Transverse colon (tissue), 4 donors: ENCODE measurements at regions not wholly inside any gene's neighbourhood (a gene's known extent, or its start where the extent isn't known, plus 50 kb on each side); places are given as distances from the start of the nearest gene placed in this dataset.

Experiments
- DNase-seq: peaks from one replicate; pipeline ENCODE4 v3.0.0-alpha.2; 2019
- H3K27ac ChIP-seq, 4 donors: fragments of 200-600 bp; sonication (generic); 2 replicates each; pipeline ENCODE4 v1.5.1; 2016 to 2018; ENCODE audit warnings: inconsistent platforms in 4 of 4
- H3K27me3 ChIP-seq: fragments of 200-600 bp; sonication (generic); 2 replicates; pipeline ENCODE4 v1.5.1; 2017; ENCODE audit warnings: inconsistent platforms
- H3K36me3 ChIP-seq, 4 donors: fragments of 200-600 bp; sonication (generic); 2 replicates each; pipeline ENCODE4 v1.5.1; 2017 to 2019; ENCODE audit warnings: inconsistent platforms in 4 of 4
- H3K4me1 ChIP-seq, 4 donors: fragments of 200-600 bp; sonication (generic); 2 replicates each; pipeline ENCODE4 v1.5.1; 2017 to 2020; ENCODE audit warnings: inconsistent platforms in 4 of 4
- H3K4me3 ChIP-seq, 4 donors: fragments of 200-600 bp; sonication (generic); 1 replicate in 1 of 4; 2 replicates in 3 of 4; pipeline versions ENCODE4 v1.5.1 to v1.6.1; 2017 to 2019; ENCODE audit warnings: inconsistent platforms in 4 of 4
- H3K9me3 ChIP-seq, 2 donors: fragments of 200-600 bp; sonication (generic); 2 replicates each; pipeline ENCODE4 v1.5.1; 2017 to 2019; ENCODE audit warnings: inconsistent platforms in 2 of 2
- EP300 ChIP-seq: sonication (generic); formaldehyde crosslinking; IDR thresholded peaks from one replicate; pipeline ENCODE4 v1.6.1; 2017; ENCODE audit warnings: antibody characterized with exemption, low read depth
- POLR2A ChIP-seq: fragments of 450-650 bp; IDR thresholded peaks from one replicate; pipeline ENCODE4 v1.6.1; 2016; ENCODE audit warnings: antibody characterized with exemption, mild to moderate bottlenecking, moderate library complexity
- POLR2AphosphoS5 ChIP-seq, 3 donors: sonication (generic); formaldehyde crosslinking; IDR thresholded peaks; one replicate each; pipeline ENCODE4 v1.6.1; 2016; ENCODE audit warnings: antibody characterized with exemption in 3 of 3
- WGBS, 2 donors: methylation state at CpG; one replicate each; pipeline ENCODE4 v1.1.5; 2018; ENCODE audit warnings: low coverage in 1 of 2; 5-methylcytosine and 5-hydroxymethylcytosine counted together
- in situ Hi-C, 4 donors: fragments of 200-750 bp; cut with MboI; loops; one replicate each; pipeline versions ENCODE4 v1.15.0 to v1.15.1; 2017; ENCODE audit warnings: low sequenced_read_pairs in 3 of 4, low pct_ligation_motif_present in 1 of 4, low pct_unique_long_range_greater_than_20kb in 1 of 4
- intact Hi-C: fragments of 100-400 bp; cut with DNase I; formaldehyde crosslinking; loops from one replicate; pipeline ENCODE4 v1.15.1; 2023; ENCODE audit warnings: low total_unique reads
- TF ChIP-seq, protein P1 (sequence below), 5 experiments: fragments of 200-600 bp in 3 of 5; fragments of 450-650 bp in 2 of 5; sonication (generic) in 3 of 5; IDR thresholded peaks; 1 replicate in 2 of 5; 2 replicates in 3 of 5; pipeline ENCODE4 v1.5.1; 2016 to 2017; ENCODE audit warnings: antibody characterized with exemption in 5 of 5, inconsistent platforms in 3 of 5, mild to moderate bottlenecking in 2 of 5, moderate library complexity in 1 of 5

DNA sequence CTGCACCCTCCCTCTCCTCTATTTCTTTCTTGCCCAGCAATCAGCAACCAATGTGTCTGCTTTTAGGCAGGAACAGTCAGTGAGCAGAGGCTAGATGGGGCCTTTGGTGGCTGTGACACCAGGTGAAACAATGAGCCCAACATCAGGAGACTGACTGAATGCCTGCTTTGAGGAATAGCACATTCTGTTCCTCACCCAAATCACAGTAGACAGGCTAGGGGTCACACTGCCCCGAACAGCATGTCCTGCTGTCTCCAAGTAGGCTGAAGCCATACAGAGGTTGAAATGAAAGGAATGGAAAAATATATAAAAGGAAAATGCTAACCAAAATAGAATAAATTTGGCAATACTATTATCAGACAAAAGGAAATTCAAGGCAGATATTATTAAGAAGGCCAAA is 122.5 kb upstream of the GDNF start:
- peaks cover 11 to 15% of the 10 kb centered on the region in 2 donors for H3K9me3 ChIP-seq
- no peaks in the 10 kb centered on the region for H3K36me3 ChIP-seq
- in situ Hi-C loops, result no loop called here
- H3K4me3 ChIP-seq, result no peak overlapping the region
- H3K4me1 ChIP-seq, result no peaks in the 10 kb centered on the region
- intact Hi-C loops, result no loop called here
- TF ChIP-seq POLR2A (no peak), POLR2AphosphoS5 (IDR thresholded peaks at IDR 0.05) (no peak), EP300 (no peak)
- TF ChIP-seq, protein P1, sequence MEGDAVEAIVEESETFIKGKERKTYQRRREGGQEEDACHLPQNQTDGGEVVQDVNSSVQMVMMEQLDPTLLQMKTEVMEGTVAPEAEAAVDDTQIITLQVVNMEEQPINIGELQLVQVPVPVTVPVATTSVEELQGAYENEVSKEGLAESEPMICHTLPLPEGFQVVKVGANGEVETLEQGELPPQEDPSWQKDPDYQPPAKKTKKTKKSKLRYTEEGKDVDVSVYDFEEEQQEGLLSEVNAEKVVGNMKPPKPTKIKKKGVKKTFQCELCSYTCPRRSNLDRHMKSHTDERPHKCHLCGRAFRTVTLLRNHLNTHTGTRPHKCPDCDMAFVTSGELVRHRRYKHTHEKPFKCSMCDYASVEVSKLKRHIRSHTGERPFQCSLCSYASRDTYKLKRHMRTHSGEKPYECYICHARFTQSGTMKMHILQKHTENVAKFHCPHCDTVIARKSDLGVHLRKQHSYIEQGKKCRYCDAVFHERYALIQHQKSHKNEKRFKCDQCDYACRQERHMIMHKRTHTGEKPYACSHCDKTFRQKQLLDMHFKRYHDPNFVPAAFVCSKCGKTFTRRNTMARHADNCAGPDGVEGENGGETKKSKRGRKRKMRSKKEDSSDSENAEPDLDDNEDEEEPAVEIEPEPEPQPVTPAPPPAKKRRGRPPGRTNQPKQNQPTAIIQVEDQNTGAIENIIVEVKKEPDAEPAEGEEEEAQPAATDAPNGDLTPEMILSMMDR (IDR thresholded peaks at IDR 0.05), result no peak
- H3K27me3 ChIP-seq, result no peaks in the 10 kb centered on the region
- WGBS, 2 donors, result 80% methylated on average over 1 of the region's 1 CpG; no CpG with 5 or more reads in 1 of the 2 donors
- no peak for DNase-seq
- H3K27ac ChIP-seq, result no peak overlapping the region

DNA sequence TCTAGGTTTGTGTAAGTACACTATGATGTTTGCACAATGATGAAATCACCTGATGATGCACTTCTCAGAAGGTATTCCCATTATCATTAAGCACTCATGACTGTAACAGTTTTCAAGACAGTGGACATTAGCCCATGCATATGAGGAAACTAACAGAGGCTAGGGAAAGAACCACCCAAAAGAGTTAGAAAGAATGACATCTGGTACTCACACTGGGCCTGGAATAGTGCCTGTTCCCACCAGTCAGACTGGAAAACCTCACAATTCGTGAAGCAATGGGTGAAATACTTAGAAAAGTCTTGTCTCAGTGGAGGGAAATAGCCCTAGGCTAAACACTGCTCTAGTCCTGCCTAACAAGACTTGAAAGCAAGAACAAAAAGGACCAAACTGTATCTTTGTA is 117.4 kb upstream of the GDNF start:
- in situ Hi-C loops, result no loop called here

DNA sequence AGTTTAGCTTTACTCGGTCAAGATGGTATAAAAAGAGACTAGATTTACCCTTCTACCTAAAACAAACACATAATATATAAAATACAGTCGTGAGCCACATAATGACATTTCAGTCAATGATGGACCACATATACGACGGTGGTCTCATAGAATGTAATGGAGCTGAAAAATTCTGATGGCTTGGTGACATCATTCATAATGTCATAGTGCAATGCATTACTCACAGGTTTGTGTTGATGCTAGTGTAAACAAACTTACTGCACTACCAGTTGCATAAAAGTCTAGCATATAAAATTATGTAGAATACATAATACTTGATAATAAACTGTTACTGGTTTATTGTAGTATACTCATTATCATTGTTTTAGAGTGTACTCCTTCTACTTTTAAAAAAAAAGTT is 115.9 kb upstream of the GDNF start:
- 75 to 84% methylated on average over 4 of the region's 4 CpGs for WGBS, 2 donors
- no peak overlapping the region for H3K4me3 ChIP-seq
- no peaks in the 10 kb centered on the region for H3K27me3 ChIP-seq
- in situ Hi-C loops (no loop called here), intact Hi-C loops (no loop called here)
- TF ChIP-seq, protein P1 (IDR thresholded peaks at IDR 0.05), result no peak
- no peak for TF ChIP-seq EP300
- H3K27ac ChIP-seq, result no peak overlapping the region
- peaks cover 11 to 16% of the 10 kb centered on the region in 2 donors for H3K9me3 ChIP-seq
- no peak for DNase-seq
- no peaks in the 10 kb centered on the region for H3K4me1 ChIP-seq
- H3K36me3 ChIP-seq, result no peaks in the 10 kb centered on the region

More for the DNA sequence above, 117.4 kb upstream of the GDNF start:
- TF ChIP-seq, protein P1 (IDR thresholded peaks at IDR 0.05), result no peak
- TF ChIP-seq POLR2A, result no peak
- no peak for TF ChIP-seq EP300
- TF ChIP-seq POLR2AphosphoS5 (IDR thresholded peaks at IDR 0.05), result no peak
- 42 to 80% methylated on average over 1 of the region's 1 CpG for WGBS, 2 donors
- Histone ChIP-seq H3K36me3 (no peaks in the 10 kb centered on the region), H3K4me1 (no peaks in the 10 kb centered on the region), H3K4me3 (no peak overlapping the region), H3K9me3 (peaks cover 11 to 16% of the 10 kb centered on the region in 2 donors), H3K27ac (no peak overlapping the region), H3K27me3 (no peaks in the 10 kb centered on the region)
- intact Hi-C loops, result no loop called here
- DNase-seq, result no peak

DNA sequence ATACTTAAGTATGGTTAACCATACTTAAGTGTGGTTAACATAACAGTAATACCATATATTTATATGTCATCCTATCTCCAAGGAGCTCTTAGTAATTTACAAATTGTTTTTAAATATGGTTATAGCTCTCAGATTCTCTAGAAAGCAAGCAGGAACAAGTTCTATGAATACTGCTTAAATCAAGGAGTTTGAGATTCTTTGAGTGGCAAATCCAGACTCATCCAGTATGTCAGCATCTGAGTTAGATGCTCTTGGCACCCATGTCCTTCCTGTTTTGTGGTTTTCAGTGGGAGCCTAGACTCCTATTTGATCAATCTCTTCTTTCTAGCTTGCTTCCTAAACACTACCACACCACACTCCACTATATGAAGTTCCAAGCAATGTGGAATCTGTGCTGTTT is 114.7 kb upstream of the GDNF start:
- in situ Hi-C loops, result no loop called here
- H3K9me3 ChIP-seq, result peaks cover 11 to 15% of the 10 kb centered on the region in 2 donors

More for the DNA sequence above, 114.7 kb upstream of the GDNF start:
- H3K4me1 ChIP-seq, result no peaks in the 10 kb centered on the region
- H3K27ac ChIP-seq, result no peak overlapping the region
- H3K36me3 ChIP-seq, result no peaks in the 10 kb centered on the region
- no peak overlapping the region for H3K4me3 ChIP-seq
- TF ChIP-seq EP300, result no peak
- TF ChIP-seq, protein P1 (IDR thresholded peaks at IDR 0.05), result no peak
- no peak for TF ChIP-seq POLR2AphosphoS5 (IDR thresholded peaks at IDR 0.05)
- no peak for TF ChIP-seq POLR2A
- DNase-seq, result no peak
- intact Hi-C loops, result no loop called here
- H3K27me3 ChIP-seq, result no peaks in the 10 kb centered on the region
